Natural killer cell (primary cell): ENCODE measurements at regions not wholly inside any gene's neighbourhood (a gene's known extent, or its start where the extent isn't known, plus 50 kb on each side); places are given as distances from the start of the nearest gene placed in this dataset.

Source experiments
- ATAC-seq, 3 donors: fragments of 150-1000 bp in 2 of 3; fragments of 200-7000 bp in 1 of 3; cut with Tn5 transposase; 1 replicate in 1 of 3; 2 replicates in 2 of 3; pipeline ENCODE4 v1.10.0; 2021; ENCODE audit warnings: mild to moderate bottlenecking in 2 of 3, moderate library complexity in 2 of 3
- DNase-seq, 2 donors: peaks; one replicate each; pipeline versions ENCODE4 v3.0.0 to v3.0.0-alpha.2; 2013 to 2021; ENCODE audit warnings: mixed read lengths in 1 of 2
- H3K27ac ChIP-seq: one replicate; pipeline ENCODE4 v1.5.1; 2013; ENCODE audit warnings: mild to moderate bottlenecking, low read length
- H3K27me3 ChIP-seq: one replicate; pipeline ENCODE4 v1.6.1; 2013; ENCODE audit warnings: low read length; ENCODE audit not compliant: control insufficient read depth, insufficient read depth
- H3K36me3 ChIP-seq: one replicate; pipeline ENCODE4 v1.6.1; 2013; ENCODE audit warnings: low read length; ENCODE audit not compliant: control insufficient read depth, insufficient read depth
- H3K4me1 ChIP-seq: one replicate; pipeline ENCODE4 v1.6.1; 2013; ENCODE audit warnings: low read length; ENCODE audit not compliant: control insufficient read depth, insufficient read depth
- H3K4me3 ChIP-seq: one replicate; pipeline ENCODE4 v1.5.1; 2013; ENCODE audit warnings: low read length
- H3K9me3 ChIP-seq: one replicate; pipeline ENCODE4 v1.6.1; 2013; ENCODE audit warnings: low read length; ENCODE audit not compliant: control insufficient read depth, insufficient read depth
- H3K27ac Mint-ChIP-seq, 2 donors: one replicate each; pipeline ENCODE4 v1.8.0; 2022; ENCODE audit warnings: mild to moderate bottlenecking in 2 of 2, mixed read lengths in 2 of 2, moderate library complexity in 1 of 2
- H3K27me3 Mint-ChIP-seq, 2 donors: one replicate each; pipeline ENCODE4 v1.8.0; 2022; ENCODE audit warnings: low read depth in 2 of 2, mixed read lengths in 2 of 2
- H3K36me3 Mint-ChIP-seq: one replicate; pipeline ENCODE4 v1.8.0; 2022; ENCODE audit warnings: mixed read lengths
- H3K4me1 Mint-ChIP-seq, 2 donors: one replicate each; pipeline ENCODE4 v1.8.0; 2022; ENCODE audit warnings: mixed read lengths in 2 of 2
- H3K4me3 Mint-ChIP-seq: one replicate; pipeline ENCODE4 v1.8.0; 2022; ENCODE audit warnings: mild to moderate bottlenecking, moderate library complexity, mixed read lengths
- H3K9me3 Mint-ChIP-seq, 2 donors: one replicate each; pipeline ENCODE4 v1.8.0; 2022; ENCODE audit warnings: mixed read lengths in 2 of 2
- CTCF ChIP-seq: fragments of 200-600 bp; IDR thresholded peaks from one replicate; pipeline ENCODE4 v1.8.0; 2022; ENCODE audit warnings: antibody characterized with exemption
- WGBS: methylation state at CpG from one replicate; pipeline ENCODE4 v1.1.7; 2013; ENCODE audit warnings: missing lambda C conversion rate; ENCODE audit not compliant: insufficient coverage; 5-methylcytosine and 5-hydroxymethylcytosine counted together
- intact Hi-C: fragments of 100-400 bp; cut with micrococcal nuclease; formaldehyde crosslinking; loops from one replicate; pipeline ENCODE4 v1.14.2; 2022

- 90% methylated on average over 1 of the region's 1 CpG for WGBS
- H3K27me3 ChIP-seq = no peaks in the 10 kb centered on the region
- H3K4me3 ChIP-seq = no peak overlapping the region
- Mint-ChIP-seq H3K36me3 (no peaks in the 10 kb centered on the region), H3K27ac (no peak overlapping the region), H3K9me3 (peaks cover 0 to 6% of the 10 kb centered on the region in 2 donors), H3K27me3 (no peaks in the 10 kb centered on the region), H3K4me1 (no peaks in the 10 kb centered on the region), H3K4me3 (no peak overlapping the region)
- no peaks in the 10 kb centered on the region for H3K4me1 ChIP-seq
- intact Hi-C loops = no loop called here
- DNase-seq = no peak
- TF ChIP-seq CTCF = no peak
- ATAC-seq = no peak
- H3K27ac ChIP-seq = no peak overlapping the region
- no peaks in the 10 kb centered on the region for H3K9me3 ChIP-seq
- no peaks in the 10 kb centered on the region for H3K36me3 ChIP-seq
Measured at GRCh38 chr2:16373341-16373740, 292.3 kb downstream of the CYRIA start.

GRCh38 chr2:16371751-16372150, 293.9 kb downstream of the CYRIA start:
- Mint-ChIP-seq H3K9me3 (peaks cover 0 to 2% of the 10 kb centered on the region in 2 donors), H3K4me3 (no peak overlapping the region), H3K36me3 (no peaks in the 10 kb centered on the region), H3K27me3 (no peaks in the 10 kb centered on the region), H3K4me1 (no peaks in the 10 kb centered on the region), H3K27ac (no peak overlapping the region)
- Histone ChIP-seq H3K27ac (no peak overlapping the region), H3K4me3 (no peak overlapping the region), H3K27me3 (no peaks in the 10 kb centered on the region), H3K4me1 (no peaks in the 10 kb centered on the region), H3K36me3 (no peaks in the 10 kb centered on the region), H3K9me3 (no peaks in the 10 kb centered on the region)
- intact Hi-C loops = no loop called here
- no peak for ATAC-seq
- no peak for TF ChIP-seq CTCF
- DNase-seq = no peak
- 98% methylated on average over 4 of the region's 6 CpGs for WGBS

GRCh38 chr2:16368951-16369350, 296.7 kb downstream of the CYRIA start:
- Mint-ChIP-seq H3K4me1 (no peaks in the 10 kb centered on the region), H3K27ac (no peak overlapping the region), H3K9me3 (peaks cover 0 to 2% of the 10 kb centered on the region in 2 donors), H3K27me3 (no peaks in the 10 kb centered on the region), H3K36me3 (no peaks in the 10 kb centered on the region), H3K4me3 (no peak overlapping the region)
- H3K4me3 ChIP-seq = no peak overlapping the region
- no peak for ATAC-seq
- 79% methylated on average over 4 of the region's 7 CpGs for WGBS
- intact Hi-C loops = no loop called here
- no peak for TF ChIP-seq CTCF
- H3K27me3 ChIP-seq = no peaks in the 10 kb centered on the region
- no peak overlapping the region for H3K27ac ChIP-seq
- no peaks in the 10 kb centered on the region for H3K36me3 ChIP-seq
- no peak for DNase-seq
- no peaks in the 10 kb centered on the region for H3K9me3 ChIP-seq
- H3K4me1 ChIP-seq = no peaks in the 10 kb centered on the region

GRCh38 chr2:16368328-16368727, 297.3 kb downstream of the CYRIA start:
- no peak for ATAC-seq
- no peaks in the 10 kb centered on the region for H3K9me3 ChIP-seq
- H3K4me3 Mint-ChIP-seq = no peak overlapping the region
- no peak overlapping the region for H3K27ac Mint-ChIP-seq
- no peak overlapping the region for H3K4me3 ChIP-seq
- TF ChIP-seq CTCF = no peak
- H3K27me3 ChIP-seq = no peaks in the 10 kb centered on the region
- peaks cover 0 to 2% of the 10 kb centered on the region in 2 donors for H3K9me3 Mint-ChIP-seq
- H3K4me1 Mint-ChIP-seq = no peaks in the 10 kb centered on the region
- no peaks in the 10 kb centered on the region for H3K36me3 Mint-ChIP-seq
- intact Hi-C loops = no loop called here
- H3K4me1 ChIP-seq = no peaks in the 10 kb centered on the region
- DNase-seq = no peak
- H3K27me3 Mint-ChIP-seq = no peaks in the 10 kb centered on the region
- WGBS = 91% methylated on average over 2 of the region's 3 CpGs
- no peaks in the 10 kb centered on the region for H3K36me3 ChIP-seq
- H3K27ac ChIP-seq = no peak overlapping the region
